Left lung (tissue), 4 donors: ENCODE measurements at regions not wholly inside any gene's neighbourhood (a gene's known extent, or its start where the extent isn't known, plus 50 kb on each side); places are given as distances from the start of the nearest gene placed in this dataset.

Source experiments
- ATAC-seq: fragments of 200-7000 bp; cut with Tn5 transposase; one replicate; pipeline ENCODE4 v1.9.1; 2020; ENCODE audit warnings: moderate library complexity
- DNase-seq, 4 donors: peaks; one replicate each; pipeline ENCODE4 v3.0.0-alpha.2; 2013 to 2020
- H3K27ac ChIP-seq, 2 donors: fragments of 200-600 bp; sonication (generic) in 1 of 2; one replicate each; pipeline versions ENCODE4 v1.5.0 to v1.8.0; 2020 to 2021
- H3K27me3 ChIP-seq, 2 donors: fragments of 200-600 bp; sonication (generic) in 1 of 2; one replicate each; pipeline versions ENCODE4 v1.5.0 to v1.8.0; 2020 to 2021
- H3K36me3 ChIP-seq, 2 donors: fragments of 200-600 bp; sonication (generic) in 1 of 2; one replicate each; pipeline versions ENCODE4 v1.5.0 to v1.8.0; 2020 to 2021
- H3K4me1 ChIP-seq, 2 donors: fragments of 200-600 bp; one replicate each; pipeline ENCODE4 v1.8.0; 2021
- H3K4me3 ChIP-seq, 2 donors: fragments of 200-600 bp; sonication (generic) in 1 of 2; one replicate each; pipeline versions ENCODE4 v1.5.0 to v1.8.0; 2020 to 2021; ENCODE audit warnings: mild to moderate bottlenecking in 1 of 2
- H3K9me3 ChIP-seq, 2 donors: fragments of 200-600 bp; sonication (generic) in 1 of 2; one replicate each; pipeline versions ENCODE4 v1.5.0 to v1.8.0; 2020 to 2021
- intact Hi-C, 2 donors: fragments of 100-400 bp; cut with DNase I; formaldehyde crosslinking; loops; one replicate each; pipeline versions ENCODE4 v1.11.2 to v1.14.2; 2022
- TF ChIP-seq, protein P1 (sequence below), 2 donors: fragments of 200-600 bp; sonication (generic) in 1 of 2; IDR thresholded peaks; one replicate each; pipeline versions ENCODE4 v1.5.0 to v1.8.0; 2021; ENCODE audit warnings: antibody characterized with exemption in 2 of 2
- donor health status: DM: no; HTN: yes; CAD: no.
- donor health status: DM: no; HTN: no; CAD: no.

DNA sequence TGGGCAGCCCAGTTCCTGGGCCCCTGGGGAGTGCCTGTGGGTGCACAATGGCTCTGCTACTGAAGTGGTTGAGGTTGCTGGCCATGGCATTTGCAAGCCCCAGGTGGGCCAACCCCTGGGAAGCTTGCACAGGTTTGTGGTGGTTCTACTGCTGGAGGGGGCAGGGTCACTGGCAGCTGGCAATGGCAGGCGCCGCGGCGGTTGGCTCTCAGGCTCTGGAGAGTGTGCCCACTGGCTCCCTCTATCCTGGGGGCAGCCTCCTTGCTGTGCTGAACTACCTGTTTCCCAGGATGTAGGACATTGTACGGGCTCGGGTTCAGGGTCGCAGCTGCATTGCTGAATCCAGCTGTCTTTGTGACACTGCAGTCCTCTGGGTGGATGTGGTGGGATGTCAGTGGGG, 180.2 kb upstream of the HES1 start:
- Histone ChIP-seq H3K4me1 (no peaks in the 10 kb centered on the region), H3K9me3 (peaks cover 0 to 15% of the 10 kb centered on the region in 2 donors), H3K36me3 (no peaks in the 10 kb centered on the region), H3K27me3 (no peaks in the 10 kb centered on the region), H3K27ac (no peak overlapping the region), H3K4me3 (no peak overlapping the region)
- TF ChIP-seq, protein P1, sequence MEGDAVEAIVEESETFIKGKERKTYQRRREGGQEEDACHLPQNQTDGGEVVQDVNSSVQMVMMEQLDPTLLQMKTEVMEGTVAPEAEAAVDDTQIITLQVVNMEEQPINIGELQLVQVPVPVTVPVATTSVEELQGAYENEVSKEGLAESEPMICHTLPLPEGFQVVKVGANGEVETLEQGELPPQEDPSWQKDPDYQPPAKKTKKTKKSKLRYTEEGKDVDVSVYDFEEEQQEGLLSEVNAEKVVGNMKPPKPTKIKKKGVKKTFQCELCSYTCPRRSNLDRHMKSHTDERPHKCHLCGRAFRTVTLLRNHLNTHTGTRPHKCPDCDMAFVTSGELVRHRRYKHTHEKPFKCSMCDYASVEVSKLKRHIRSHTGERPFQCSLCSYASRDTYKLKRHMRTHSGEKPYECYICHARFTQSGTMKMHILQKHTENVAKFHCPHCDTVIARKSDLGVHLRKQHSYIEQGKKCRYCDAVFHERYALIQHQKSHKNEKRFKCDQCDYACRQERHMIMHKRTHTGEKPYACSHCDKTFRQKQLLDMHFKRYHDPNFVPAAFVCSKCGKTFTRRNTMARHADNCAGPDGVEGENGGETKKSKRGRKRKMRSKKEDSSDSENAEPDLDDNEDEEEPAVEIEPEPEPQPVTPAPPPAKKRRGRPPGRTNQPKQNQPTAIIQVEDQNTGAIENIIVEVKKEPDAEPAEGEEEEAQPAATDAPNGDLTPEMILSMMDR (IDR thresholded peaks at IDR 0.05), result no peak
- intact Hi-C loops, result no loop called here
- DNase-seq, result no peak
- ATAC-seq, result no peak

GRCh38 chr3:193959861-193960260, 176.1 kb upstream of the HES1 start:
- H3K9me3 ChIP-seq, result peaks cover 0 to 7% of the 10 kb centered on the region in 2 donors
- peaks cover 0 to 19% of the 10 kb centered on the region in 2 donors for H3K27me3 ChIP-seq
- no peak overlapping the region for H3K27ac ChIP-seq
- TF ChIP-seq, protein P1 (IDR thresholded peaks at IDR 0.05), result no peak
- H3K4me1 ChIP-seq, result no peaks in the 10 kb centered on the region
- ATAC-seq, result no peak
- H3K36me3 ChIP-seq, result no peaks in the 10 kb centered on the region
- intact Hi-C loops, result no loop called here
- H3K4me3 ChIP-seq, result no peak overlapping the region
- no peak for DNase-seq

GRCh38 chr3:193960487-193961274, 175.3 kb upstream of the HES1 start:
- TF ChIP-seq, protein P1 (IDR thresholded peaks at IDR 0.05), result no peak
- Histone ChIP-seq H3K9me3 (peaks cover 0 to under 1% of the 10 kb centered on the region in 2 donors), H3K4me3 (no peak overlapping the region), H3K27me3 (peaks cover 0 to 19% of the 10 kb centered on the region in 2 donors), H3K4me1 (no peaks in the 10 kb centered on the region), H3K27ac (no peak overlapping the region), H3K36me3 (no peaks in the 10 kb centered on the region)
- intact Hi-C loops, result no loop called here
- DNase-seq (peak in 1 of 4 donors; percentile 32), ATAC-seq (no peak)

DNA sequence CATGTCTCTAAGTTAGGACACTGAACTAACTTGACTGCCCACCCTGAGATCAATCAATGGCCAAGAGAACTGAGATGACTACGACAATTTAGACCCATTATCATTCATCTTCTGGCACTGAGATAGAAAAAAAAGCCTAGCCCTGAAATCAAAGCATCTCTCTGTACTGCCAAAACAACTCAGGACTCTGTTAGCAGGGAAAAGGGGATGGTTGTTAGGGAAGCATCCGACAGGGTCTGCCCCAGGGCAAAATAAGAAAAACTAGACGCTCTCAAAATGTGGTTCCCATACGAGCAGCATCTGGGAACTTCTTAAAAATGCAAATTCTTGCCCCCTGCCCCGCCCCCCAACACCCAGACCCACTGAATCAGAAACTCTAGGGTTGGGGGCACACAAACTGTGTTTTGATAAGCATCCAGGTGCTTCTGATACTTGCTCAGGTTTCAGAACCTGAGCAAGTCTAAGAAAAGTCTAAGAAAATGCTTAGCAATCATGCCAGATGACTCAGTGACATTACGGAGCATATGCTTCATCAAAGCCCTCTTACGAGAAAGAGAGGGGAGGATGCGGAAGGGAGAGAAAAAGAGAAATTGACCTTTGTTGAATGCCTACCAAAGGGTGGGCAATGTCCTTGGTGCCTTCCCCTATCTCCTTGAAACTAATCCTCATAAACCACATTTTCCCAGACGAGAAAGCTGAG, 172.8 kb upstream of the HES1 start:
- Histone ChIP-seq H3K27ac (no peak overlapping the region), H3K4me1 (no peaks in the 10 kb centered on the region), H3K27me3 (peaks cover 0 to 19% of the 10 kb centered on the region in 2 donors), H3K36me3 (no peaks in the 10 kb centered on the region), H3K9me3 (no peaks in the 10 kb centered on the region), H3K4me3 (no peak overlapping the region)
- ATAC-seq (no peak), DNase-seq (no peak)
- intact Hi-C loops, result no loop called here
- TF ChIP-seq, protein P1 (IDR thresholded peaks at IDR 0.05), result no peak

GRCh38 chr3:193963808-193964516, 172.0 kb upstream of the HES1 start:
- DNase-seq (no peak), ATAC-seq (no peak)
- no peaks in the 10 kb centered on the region for H3K9me3 ChIP-seq
- no peaks in the 10 kb centered on the region for H3K36me3 ChIP-seq
- no peak overlapping the region for H3K27ac ChIP-seq
- intact Hi-C loops, result no loop called here
- H3K27me3 ChIP-seq, result peaks cover 0 to 19% of the 10 kb centered on the region in 2 donors
- H3K4me1 ChIP-seq, result no peaks in the 10 kb centered on the region
- TF ChIP-seq, protein P1 (IDR thresholded peaks at IDR 0.05), result no peak
- H3K4me3 ChIP-seq, result no peak overlapping the region
